GM19025 (cell line): ENCODE measurements at regions not wholly inside any gene's neighbourhood (a gene's known extent, or its start where the extent isn't known, plus 50 kb on each side); places are given as distances from the start of the nearest gene placed in this dataset.
"Not testable (repeated sequence)": the region's sequence is repeated elsewhere in the genome, so short reads cannot be mapped to it uniquely, and the experiment has no call there.

ENCODE experiments used
- ATAC-seq: cut with Tn5 transposase; IDR thresholded peaks from one replicate; pipeline ENCODE4 v1.9.1; 2021; ENCODE audit warnings: mild to moderate bottlenecking, low read depth, moderate library complexity; ENCODE audit not compliant: unreplicated experiment

GRCh38 chr5:102068870-102069269, 227.2 kb downstream of the SLCO4C1 start:
- no peak for ATAC-seq

- no peak for ATAC-seq
These were observed 246.6 kb downstream of the SLCO4C1 start for GRCh38 chr5:102049517-102049916.

DNA sequence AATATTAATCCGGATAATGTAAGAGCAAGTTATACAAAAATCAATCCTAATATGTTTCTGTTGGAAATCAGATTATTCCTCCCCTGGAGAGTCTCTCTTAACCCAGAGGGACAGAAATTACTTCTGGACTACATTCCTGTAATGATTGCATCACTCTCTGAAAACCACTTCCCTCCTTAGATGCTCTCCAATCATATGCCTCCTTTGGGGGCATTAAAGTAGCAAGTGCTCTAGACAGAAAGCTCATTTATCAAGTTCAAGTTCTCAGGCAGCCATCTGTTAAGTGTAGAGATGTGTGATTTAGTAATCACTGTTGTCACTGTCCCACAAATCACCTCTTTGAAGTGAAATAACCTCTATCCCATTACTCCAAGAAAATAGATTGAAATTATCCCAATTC, 247.1 kb downstream of the SLCO4C1 start:
- ATAC-seq, result no peak

GRCh38 chr5:102047073-102047472, 249.0 kb downstream of the SLCO4C1 start:
- ATAC-seq, result not testable (repeated sequence)

DNA sequence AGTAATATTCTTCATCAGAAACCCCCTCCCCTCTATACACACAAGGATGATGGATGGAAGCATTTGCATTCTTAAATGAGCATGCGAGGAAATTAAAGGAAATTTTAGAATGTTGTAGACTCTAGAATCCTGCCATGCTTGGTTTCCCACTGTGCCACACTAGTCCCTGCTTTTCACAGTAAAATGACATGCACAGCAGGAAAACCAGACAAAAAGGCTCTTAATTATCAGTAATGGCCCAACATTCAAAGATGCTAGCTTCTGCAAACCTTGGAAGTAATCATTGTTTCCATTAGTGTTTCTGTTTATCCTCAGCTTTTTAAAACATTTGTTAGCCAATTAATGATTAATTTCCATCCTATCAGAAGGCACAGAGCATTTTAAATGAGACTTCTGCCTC, 255.8 kb downstream of the SLCO4C1 start:
- no peak for ATAC-seq

DNA sequence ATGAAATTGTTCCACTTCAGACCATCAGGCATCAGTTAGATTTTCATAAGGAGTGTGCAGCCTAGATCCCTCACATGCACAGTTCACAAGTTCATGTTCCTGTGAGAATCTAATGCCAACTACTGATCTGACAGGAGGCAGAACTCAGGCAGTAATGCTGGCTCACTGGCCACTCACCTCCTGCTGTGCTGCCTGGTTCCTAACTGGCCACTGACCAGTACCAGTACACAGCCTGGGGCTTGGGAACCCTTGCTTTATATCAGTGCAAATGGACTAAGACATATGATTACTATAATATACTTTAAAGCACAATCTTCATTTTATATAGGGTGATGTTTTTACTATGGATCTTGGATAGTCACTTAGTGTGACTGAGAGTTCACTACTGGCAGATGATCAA, 259.2 kb downstream of the SLCO4C1 start:
- ATAC-seq, result no peak

GRCh38 chr5:102031711-102032110, 264.4 kb downstream of the SLCO4C1 start:
- ATAC-seq, result no peak

DNA sequence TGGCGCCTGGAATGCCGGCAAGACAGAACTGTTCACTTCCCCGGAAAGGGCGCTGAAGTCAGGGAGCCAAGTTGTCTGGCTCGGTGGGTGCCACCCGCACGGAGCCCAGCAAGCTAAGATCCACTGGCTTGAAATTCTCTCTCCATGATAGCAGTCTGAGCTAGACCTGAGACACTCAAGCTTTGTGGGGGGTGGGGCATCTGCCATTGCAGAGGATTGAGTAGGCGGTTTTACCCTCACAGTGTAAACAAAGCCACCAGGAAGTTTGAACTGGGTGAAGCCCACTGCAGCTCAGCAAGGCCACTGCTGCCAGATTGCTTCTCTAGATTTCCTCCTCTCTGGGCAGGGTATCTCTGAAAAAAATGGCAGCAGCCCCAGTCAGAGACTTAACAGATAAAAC, 277.4 kb downstream of the SLCO4C1 start:
- ATAC-seq, result no peak

- ATAC-seq, result no peak
These were observed 277.8 kb downstream of the SLCO4C1 start for GRCh38 chr5:102018279-102018678.

DNA sequence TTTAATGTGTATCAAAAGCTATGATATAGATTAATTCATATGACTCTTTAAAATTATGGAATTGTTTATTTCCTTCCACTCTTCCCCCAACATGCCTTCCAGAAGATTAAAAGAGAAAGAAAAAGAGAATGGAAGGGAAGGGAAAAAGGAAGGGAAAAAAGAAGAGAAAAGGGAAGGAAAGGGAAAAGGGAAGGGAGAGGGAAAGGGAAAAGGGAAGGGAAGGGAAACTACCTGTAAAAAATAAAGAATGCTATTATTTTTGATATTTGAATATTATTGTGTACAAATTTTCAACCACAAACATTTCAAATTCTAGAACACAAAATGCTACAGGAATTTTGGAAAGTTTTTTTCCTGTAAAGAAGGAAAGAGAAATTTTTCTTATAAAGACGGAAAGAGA, 281.7 kb downstream of the SLCO4C1 start:
- ATAC-seq, result no peak

DNA sequence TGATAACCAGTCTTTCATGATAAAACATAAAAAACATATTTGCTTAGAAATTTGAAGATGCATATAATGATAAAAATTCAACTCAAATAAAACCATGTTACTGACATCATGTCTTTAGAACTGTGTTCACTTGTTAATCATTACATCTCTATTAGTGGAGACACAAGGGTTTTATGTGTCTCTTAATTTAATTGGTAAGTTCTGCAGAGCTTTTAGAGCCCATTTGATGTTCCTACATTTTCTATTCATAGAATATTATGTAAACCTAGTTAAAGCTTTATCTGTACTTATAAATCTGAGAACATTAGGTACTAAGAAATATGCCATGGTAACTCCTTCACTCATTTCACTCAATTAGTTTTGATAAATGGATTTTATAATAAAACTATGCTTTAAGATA, 285.4 kb downstream of the SLCO4C1 start:
- no peak for ATAC-seq

DNA sequence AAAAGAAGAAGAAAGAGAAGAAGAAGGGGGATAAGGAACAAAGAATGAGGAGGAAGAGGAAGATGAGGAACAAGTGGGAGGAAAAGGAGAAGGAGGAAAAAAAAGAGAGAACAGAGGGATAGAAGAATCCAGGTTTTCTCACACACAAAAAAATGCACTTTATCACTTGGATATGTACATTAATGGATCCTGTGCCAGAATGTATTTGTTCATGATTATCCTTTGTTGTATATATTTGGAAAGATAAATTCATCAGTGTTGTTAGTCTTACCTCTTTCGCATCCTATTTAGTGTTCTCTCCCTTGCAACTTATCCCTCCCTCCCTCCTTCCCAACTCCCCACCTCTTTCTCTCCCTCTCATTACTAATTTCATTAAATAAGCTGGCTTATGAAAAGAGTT, 298.8 kb downstream of the SLCO4C1 start:
- no peak for ATAC-seq

GRCh38 chr5:101995585-101995984, 300.5 kb downstream of the SLCO4C1 start:
- no peak for ATAC-seq

DNA sequence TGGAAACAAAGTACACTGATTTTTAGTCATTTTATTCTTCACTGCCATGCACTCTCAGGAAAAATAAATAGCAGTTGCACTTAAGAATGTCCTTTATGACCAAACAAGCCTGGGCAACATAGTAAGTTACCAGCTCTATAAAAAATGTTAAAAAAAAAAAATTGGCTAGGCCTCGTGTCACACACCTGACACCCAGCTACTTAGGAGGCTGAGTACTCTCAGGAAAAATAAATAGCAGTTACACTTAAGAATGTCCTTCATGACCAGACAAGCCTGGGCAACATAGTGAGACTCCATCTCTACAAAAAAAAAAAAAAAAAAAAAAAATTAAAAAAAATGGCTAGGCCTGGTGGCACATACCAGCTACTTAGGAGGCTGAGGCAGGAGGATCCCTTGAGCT, 304.6 kb downstream of the SLCO4C1 start:
- ATAC-seq, result no peak

- ATAC-seq, result no peak
These were observed 306.4 kb downstream of the SLCO4C1 start for GRCh38 chr5:101989659-101990058.

DNA sequence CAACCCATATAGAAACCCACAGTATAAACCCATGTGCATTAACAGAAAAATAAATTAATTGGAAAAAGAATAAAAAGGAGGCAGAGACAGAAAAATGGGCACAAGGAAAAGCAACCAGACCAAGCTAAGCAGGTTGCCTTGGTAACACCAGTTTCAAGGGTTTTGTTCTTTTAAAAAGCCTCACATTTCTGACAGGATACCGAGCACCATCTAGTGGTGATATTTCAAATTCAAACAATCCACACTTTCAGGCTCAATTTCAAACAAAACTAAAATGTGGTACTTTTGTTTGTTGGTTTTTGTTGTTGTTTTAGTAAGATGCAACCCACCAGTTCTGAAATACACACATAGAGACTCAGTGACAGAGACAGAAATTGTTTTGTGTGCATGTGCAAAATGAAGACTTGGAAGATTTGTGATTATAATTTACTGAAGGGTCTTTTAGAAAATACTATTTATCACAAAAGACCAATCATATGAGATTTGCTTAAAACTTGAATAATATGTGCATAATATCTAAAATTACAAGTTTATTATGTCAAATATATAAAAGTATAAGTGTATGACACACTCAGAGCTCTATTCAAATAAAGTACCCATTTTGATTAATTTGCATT, 318.2 kb downstream of the SLCO4C1 start:
- peak; percentile 78 for ATAC-seq

- no peak for ATAC-seq
These were observed 319.2 kb downstream of the SLCO4C1 start for GRCh38 chr5:101976933-101977332.

DNA sequence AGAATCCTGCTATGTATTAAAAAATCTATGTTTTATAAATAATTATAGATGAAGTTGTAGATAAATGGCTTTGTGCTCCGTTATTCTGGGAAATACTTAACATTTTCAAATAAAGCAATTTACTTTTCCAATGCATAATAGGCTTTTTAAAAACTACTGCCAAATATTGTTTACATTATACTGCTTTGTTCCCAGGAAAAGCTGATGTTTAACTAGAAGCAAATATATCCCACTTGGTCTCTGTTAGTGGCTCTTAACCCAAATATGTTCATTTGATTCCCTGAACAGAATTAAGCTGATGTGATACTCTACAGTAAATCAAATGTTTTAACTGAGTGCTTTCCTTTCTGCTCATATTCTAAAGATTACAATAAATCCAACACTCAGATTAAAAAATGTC, 326.3 kb downstream of the SLCO4C1 start:
- no peak for ATAC-seq

GRCh38 chr5:101966476-101966875, 329.6 kb downstream of the SLCO4C1 start:
- ATAC-seq, result no peak

- no peak for ATAC-seq
These were observed 340.2 kb downstream of the SLCO4C1 start for GRCh38 chr5:101955891-101956290.

DNA sequence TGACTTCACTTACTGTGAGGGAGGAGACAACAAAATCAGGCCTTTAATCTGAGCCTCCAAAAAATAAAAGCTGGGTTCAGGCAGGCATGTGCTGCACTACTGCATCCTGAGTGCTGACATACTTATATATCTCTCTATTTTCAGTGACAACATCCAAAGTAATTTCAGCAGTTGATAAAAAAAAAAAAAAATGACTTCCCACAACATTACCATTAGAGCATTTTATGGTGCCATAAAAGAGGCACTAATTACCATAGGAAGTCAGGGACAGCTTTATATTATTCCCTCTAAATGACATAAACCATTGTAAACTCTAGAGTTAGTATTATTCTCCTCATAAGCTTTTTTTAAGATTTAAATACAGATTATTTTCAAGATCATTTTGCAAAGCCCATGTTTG, 346.1 kb downstream of the SLCO4C1 start:
- ATAC-seq, result no peak

GRCh38 chr5:101948615-101949014, 347.5 kb downstream of the SLCO4C1 start:
- ATAC-seq, result no peak

GRCh38 chr5:101943784-101944183, 352.3 kb downstream of the SLCO4C1 start:
- ATAC-seq, result no peak
